HG02763 (cell line): ENCODE measurements at regions not wholly inside any gene's neighbourhood (a gene's known extent, or its start where the extent isn't known, plus 50 kb on each side); places are given as distances from the start of the nearest gene placed in this dataset.
"Not testable (repeated sequence)": the region's sequence is repeated elsewhere in the genome, so short reads cannot be mapped to it uniquely, and the experiment has no call there.

Source experiments
- ATAC-seq: cut with Tn5 transposase; IDR thresholded peaks from one replicate; pipeline ENCODE4 v1.9.1; 2021; ENCODE audit warnings: mild to moderate bottlenecking, moderate library complexity; ENCODE audit not compliant: unreplicated experiment

DNA sequence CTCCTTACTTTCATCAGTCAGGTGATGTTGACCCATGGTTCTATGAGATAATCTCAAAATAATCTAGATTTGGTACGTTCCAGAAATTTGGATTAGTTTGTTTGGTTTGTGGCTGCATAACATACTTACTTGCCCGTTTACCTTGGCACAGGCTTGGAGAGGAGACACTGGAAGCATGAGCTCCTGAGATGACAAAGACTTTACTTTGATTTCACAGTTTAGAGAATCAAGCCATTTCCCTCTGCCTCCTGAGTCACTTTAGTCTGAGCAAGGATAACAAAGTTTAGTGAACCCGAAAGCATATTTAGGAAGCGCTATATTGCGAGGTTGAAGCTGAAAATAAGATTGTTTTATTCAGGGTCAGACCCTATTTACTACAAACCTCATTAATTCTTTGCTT is 643.4 kb downstream of the QKI start:
- no peak for ATAC-seq

DNA sequence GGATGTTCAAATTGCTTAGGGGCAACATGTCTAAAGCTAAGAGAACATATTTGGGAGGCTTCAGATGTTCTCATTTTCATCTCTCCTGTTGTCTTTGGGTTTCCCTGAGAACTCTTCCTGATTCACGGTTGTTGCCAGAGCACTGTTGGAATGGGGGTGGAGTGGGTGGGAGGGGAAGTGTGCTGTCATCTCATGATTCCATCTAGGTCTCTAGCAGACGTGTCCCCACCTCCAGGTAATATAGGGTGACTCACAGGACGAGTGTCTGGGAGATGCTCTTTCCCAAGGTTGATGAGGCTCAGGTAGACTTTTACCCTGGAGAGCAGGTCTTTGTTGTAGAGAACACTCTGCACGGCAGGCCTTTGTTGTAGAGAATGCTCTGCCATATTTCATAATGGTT is 636.9 kb downstream of the QKI start:
- no peak for ATAC-seq

DNA sequence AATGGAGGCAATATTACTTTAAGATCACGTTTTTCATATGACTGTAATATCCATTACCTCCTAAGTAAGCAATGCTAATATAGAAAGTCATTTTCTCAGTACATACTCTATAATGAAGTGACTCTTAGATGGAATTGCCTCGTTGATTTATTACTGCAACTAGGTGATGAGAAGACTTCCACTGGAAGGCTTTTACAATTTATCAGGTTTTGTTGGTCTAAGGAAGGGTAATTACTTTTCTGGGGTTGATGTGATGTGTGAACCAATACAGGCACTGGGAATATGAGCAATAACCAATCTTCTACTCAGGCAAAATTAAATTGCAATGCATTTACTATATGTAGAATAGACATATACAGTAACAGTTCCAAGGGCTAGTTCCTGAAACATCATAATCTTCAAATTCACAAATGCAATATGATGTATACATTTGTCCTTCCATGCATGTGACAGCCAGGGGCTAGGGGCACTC is 635.0 kb downstream of the QKI start:
- ATAC-seq, result no peak

DNA sequence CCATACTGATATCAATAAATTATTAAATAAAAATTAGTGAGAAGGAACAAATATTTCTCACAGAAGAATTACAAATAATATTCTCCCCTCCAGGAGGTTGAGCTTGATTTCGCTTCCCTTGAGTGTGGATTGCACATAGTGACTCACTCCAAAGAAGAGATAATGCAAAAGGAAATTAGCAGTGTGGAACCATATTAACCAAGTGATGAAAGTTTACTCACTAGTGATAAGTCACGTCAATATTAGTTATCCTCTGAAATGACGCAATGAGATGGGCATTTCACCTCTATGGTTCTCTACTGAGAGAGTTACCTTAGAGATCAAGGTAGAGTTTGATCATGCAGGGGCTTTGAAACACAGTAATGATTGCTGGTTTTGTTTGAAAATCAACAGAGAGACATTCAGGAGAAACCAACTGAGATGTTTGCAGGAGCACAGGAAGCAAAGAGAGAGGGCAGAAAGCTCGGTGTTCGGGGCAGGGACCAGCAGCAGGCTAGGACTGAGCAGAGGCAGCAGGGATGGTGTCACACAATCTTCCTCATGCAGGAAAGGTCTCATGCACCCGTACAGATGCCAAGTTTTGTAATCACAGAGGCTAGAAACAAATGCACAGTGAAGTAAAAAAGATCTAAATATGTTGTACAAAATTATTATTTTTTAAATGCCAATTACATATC is 634.5 kb downstream of the QKI start:
- ATAC-seq, result no peak

DNA sequence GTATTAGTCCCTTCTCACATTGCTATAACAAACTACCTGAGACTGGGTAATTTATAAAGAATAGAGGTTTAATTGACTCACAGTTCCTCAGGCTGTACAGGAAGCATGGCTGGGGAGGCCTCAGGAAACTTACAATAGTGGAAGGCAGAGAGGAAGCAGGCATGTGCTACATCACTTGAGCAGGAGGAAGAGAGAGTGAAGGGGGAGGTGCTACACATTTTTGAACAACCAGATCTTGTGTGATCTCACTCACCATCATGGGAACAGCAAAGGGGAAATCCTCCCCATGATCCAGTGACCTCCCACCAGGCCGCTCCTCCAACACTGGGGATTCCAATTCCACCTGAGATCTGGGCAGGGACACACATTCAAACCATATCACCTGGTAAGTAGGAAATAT is 630.6 kb downstream of the QKI start:
- no peak for ATAC-seq

DNA sequence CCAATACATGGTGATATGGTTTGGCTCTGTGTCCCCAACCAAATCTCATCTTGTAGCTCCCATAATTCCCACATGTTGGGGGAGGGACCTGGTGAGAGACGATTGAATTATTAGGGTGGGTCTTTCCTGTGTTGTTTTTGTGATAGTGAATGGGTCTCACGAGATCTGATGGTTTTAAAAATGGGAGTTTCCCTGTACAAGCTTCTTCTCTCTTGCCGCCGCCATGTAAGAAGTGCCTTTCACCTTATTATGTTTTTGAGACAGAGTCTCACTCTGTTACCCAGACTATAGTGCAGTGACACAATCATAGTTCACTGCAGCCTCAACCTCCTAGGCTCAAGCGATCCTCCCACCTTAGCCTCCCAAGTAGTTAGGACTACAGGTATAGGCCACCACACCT is 629.1 kb downstream of the QKI start:
- ATAC-seq, result not testable (repeated sequence)

DNA sequence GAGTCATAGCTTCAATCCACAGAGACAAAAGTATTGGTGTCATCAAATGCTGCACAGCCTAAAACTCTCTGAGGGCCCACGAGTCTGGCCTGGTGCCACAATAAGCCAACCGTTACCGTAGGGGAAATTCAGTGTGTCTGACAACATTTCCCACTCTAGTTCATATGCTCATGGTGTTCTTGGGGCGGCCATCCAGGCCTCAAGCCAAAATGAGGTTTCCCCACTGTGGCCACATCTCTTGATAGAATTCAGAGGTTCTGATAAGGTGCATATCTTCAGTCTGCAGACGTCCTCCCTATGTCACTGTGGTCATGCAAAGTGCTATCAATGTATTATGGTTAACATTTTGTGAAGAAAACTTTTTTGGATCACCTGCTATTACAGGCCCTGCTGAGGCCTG is 627.7 kb downstream of the QKI start:
- ATAC-seq, result no peak

DNA sequence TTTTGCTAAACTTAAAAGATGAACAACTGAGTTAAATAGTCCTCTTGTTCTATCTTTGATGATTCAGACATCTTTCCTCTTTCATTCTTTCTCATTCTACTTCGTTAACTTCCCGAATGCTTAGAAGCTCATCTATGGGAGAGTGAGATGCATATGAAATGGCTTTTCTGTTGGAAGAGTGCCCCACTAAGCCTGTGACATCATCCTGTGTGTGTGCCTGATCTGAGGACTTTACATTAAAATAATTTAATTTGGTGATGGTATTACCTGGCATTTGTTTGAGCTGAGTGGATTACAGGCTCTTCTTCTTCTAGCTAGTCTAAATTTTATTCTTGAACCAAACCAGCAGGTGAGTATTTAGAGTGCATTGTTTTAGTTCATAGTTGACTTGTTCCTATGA is 626.5 kb downstream of the QKI start:
- ATAC-seq, result no peak

DNA sequence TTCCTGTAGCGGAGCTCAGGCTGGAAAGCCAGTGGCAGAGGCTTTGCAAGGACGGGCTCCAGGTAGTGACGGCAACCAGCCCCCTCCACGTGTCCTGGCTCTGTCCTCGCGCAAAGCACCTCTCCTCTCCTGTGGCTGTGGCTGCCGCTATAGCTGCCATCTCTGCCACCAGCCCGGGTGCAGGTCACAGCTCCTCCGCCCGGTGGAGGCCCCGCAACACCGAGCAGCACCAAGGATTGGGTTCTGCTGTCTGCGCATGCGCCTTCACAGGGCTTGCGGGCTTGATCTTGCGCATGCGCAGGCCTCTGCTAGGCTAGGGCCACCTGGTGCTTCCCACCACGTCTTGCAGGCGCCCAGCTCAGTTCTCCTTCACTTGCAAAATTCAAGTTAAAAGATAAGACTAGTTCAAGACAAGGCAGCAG is 625.4 kb downstream of the QKI start:
- no peak for ATAC-seq

DNA sequence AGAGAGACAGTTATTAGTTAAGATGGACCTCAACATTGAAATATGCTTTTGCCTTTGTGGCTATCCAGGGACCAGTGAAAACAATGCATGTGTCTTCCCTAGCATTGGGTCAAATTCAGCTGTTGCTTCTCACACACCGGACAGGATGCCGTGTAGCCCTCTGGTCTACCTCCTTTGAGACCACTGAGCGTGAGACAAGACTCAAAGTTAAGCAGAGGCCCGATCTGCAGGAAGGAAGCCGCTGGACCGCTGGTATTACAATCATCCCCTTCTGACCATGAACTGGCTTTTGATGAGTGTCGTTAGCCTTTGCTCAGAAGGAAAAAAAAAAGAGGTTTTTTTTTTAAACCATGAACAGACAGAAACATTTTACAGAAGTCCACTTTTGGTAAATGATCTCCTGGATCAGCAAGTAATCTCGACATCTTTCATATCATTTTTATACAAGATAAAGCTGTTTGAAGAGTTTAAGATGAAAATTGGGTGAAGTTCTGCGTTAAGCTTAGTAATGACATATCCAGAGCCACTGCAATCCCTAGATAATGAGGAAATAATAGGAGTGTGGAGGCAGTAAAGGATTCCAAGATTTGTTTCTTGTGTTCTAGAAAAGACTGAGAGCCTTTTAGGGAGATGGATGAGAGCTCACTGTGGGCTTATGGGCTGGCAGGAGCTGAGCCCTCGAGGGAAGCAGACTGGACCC is 622.8 kb downstream of the QKI start:
- no peak for ATAC-seq

DNA sequence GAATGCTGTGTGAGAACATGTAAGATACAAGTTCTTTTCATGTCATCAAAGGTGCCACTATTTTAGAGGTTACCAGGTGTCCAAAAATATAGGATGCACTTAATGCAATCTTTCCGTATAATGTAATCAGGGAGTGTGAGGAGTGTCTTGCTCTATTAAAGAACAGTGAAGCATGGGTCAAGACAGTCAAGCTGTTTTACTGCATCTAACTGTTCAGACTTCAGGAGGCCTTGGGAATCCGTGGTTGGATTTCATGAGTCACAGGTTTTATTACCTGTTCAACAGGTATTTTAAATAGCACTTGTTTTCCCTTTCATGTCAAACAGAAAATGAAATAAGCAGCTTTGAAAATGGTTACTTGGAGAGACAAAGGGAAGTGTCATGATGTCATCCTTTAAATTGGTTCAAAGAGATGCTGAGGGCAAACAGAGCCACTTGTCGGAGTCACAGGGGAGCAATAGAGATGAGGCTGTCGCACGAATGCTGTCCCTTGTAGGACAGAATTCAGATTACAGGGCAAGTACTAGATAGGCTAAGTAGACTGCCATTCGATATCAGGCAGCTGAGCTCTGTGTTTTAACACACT is 621.5 kb downstream of the QKI start:
- ATAC-seq, result no peak

DNA sequence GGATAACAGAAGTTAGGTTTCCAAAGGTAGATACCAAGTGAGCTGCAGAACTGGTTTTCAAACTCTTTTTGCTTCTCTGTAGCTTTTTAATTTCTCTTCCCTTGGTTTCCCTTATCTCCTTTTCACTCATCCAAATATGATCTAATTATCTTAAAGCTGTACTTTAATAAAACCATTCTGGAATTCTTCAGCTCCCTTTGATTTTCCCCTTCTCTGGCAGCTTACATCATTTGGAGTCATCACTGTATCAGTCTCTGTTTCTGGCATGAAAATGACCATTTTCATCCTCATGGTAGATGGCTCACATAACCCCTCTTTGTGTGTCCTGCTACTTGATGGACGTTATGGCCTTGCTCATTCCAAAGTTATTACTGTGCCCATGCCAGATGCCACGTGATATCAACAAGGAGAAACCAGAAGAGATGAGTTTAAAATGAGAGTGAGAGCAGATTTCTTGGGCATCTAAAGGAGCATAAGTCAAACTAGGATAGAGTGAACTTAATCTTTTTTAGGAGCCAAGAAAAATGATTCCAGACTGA is 620.2 kb downstream of the QKI start:
- ATAC-seq, result no peak

DNA sequence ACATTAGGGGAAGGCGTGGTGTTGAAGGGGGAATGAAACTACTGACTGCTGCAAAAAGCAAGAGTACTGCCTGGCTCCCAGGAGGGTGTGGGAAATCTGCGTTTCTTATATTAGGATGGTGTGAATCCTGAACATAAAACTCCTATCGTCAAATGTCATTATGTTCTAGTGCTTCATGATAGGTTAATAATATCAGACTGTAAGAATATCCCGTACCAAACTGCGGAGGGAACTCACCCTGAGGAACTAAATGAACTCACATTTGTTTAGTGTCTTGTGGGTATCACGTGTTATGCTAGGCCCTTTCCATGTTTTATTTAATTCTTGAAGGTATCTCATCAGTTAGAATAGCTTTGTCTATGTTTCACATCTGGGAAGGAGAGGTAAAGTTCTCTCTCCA is 610.7 kb downstream of the QKI start:
- no peak for ATAC-seq

DNA sequence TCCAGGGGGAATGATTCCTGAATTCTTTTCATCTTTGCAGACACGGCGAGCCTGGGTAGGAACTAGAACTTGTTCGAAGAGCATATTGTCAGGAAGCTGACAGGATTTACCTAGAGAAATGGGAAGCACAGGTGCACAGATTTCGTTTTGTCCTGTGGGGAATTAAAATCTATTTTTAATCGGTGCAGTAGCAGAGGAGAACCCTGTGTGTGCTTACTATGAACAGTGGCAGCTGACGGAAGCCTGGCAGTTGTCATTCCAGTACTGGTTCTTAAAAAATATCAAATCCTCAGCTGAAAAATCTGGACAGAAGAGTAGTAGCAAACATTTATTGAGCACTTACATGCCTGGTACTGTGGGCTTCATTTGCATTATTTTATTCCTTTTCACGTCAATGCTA is 609.0 kb downstream of the QKI start:
- ATAC-seq, result no peak

DNA sequence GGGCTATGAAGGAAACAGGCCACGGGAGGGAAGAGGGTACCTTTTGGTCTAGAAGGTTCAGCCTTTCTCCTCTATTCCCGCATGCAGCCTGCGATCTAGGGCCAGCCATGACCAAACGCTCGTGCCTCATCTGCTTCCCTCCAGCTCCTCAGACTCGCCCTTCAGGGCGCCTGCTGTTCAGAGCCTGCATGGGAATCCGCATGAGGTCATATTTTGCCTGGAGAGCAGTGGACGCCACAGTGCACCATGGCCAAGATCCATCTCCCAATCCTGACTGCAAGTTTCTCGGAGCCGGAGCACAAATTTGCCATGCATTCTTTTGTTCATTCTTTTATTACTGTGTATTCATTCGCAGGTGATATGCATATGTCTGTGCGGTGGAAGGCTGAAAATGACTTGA is 608.1 kb downstream of the QKI start:
- ATAC-seq, result no peak

DNA sequence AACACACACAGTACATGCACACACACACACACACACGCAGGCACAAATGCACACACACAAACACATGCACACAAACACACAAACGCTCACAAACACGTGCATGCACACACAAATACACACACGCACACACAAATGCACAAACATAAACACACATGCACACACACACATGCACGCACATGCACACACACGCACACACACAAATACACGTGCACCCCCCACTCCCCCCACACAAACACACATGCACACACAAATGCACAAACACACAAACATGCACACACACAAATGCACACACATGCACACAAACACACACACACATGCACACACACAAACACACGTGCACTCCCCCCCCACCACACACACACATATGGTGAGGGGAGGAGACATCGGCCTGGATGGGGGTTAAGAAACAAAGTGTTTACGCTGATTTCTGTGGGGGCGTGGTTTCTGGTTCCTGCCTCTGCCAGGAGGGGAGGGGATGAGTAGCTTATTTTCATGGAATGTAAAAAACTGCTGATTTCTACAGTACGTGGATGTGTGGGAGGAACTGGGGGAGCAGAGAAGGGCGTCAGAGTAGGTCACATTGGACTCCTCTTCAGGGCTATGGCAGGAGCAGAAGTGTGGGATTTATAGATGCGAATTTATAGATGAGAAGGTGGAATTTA is 607.2 kb downstream of the QKI start:
- ATAC-seq, result no peak

DNA sequence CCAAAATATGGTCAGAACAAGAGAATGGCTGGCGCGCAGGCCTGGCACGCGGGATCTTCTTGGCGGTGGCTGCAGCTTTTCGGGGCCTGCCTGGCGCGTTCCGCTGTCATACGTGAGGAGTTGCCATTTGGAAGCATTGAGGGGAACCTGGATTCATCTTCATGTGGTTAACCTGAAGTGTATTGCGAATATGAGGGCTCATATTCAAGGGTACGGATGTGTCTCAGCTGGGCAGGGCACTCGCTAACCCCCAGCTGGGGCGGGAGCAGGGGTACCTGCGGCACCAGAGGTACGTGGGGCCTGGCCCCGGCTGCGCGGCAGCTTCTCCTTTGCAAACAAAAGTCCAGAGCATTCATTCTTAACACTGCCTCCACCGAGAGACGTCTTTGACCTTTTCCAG is 605.6 kb downstream of the QKI start:
- no peak for ATAC-seq

DNA sequence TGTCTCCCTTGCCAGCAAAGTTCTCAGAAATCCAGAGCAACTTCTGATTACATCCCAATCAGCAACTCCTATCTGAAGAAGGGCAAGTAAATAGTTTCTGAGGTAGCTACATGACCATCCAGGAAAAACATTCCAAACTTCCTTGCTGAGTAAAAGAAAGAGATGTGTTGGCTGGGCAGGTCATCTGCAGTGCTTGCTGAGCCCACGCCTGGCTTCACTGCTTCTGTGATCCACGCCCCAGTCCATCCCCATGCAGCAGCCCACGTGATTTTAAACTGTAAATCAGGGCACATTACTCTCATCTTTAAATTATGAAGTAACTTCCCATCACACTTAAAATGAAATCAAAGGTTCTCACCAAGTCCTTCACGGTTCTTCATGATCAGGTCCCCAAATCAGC is 603.6 kb downstream of the QKI start:
- ATAC-seq, result no peak

DNA sequence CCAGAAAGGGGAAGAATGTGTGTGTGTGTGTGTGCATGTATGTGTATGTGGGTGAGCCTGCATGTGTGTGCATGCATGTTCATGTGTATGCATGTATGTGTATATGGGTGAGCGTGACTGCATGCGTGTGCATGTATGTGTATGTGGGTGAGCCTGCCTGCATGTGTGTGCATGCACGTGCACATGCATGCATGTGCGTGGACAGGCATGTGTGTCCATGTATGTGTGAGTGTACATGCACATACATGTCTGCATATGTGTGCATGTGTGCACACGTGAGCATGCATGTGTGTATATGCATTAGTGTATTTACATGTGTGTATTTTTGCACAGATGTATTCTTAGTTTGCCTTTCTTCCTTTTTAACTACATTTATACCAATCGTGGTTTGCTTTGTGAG is 601.5 kb downstream of the QKI start:
- ATAC-seq, result no peak

DNA sequence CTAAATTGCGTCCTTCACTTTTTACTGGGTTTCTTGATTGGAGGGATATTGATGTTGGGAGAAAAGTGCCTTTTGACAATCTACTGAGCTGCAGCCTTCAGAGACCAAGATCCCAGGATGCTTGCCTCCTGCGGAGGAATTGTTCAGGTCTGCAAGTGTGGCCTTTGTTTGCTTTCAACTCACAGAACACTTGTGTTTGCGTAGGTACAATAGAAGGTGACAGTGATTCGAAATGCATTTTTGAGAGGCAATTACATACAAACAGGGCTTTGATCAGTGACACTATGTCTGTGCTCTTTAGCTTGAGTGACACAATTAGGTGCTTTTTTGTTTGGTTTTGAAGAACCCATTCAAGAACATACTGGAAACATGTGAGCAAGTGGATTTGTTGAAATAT is 600.6 kb downstream of the QKI start:
- ATAC-seq, result no peak

DNA sequence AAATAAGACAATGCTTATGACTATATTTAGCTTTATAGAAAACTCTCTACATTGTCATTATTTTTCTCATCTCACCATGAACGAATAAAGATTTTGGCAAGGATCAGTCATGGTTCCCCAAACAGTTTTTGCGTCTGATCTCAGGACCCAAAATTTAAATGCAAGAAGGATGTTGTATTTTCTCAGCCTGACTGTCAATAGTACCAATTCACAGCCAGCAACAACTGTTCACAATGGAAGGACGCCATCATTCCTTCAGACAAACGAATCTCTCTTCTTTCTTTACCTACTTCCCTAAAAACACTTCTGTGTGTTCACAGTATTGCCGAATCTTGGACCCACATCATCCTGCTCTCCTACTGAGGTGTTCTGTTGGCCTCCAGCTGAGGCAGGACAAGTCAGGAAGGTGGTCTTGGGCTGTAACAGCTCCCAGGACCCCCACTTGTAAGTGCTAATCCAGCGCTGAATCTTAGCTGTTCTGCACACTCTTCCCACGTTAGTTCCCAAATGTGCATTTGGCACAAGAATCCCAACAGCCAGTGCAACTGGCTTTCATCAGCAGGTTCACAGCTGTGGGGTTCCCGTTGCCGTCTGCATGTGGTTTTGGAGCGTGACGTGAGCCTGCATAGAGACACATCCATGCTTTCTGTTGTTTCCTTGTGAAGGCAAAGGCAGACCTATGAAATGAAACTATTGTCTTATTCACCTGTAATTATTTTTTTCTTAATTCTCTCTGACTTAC is 600.0 kb downstream of the QKI start:
- no peak for ATAC-seq
